ENCODE measurements at regions not wholly inside any gene's neighbourhood (a gene's known extent, or its start where the extent isn't known, plus 50 kb on each side); places are given as distances from the start of the nearest gene placed in this dataset.

GRCh38 chr6:106910999-106911949 lies 63.3 kb downstream of the CD24 start:
- Mint-ChIP-seq H3K36me3 (ENCODE audit: unreplicated experiment) (no peaks in the 10 kb centered on the region), H3K9me3 (ENCODE audit: unreplicated experiment) (peaks cover 3% of the 10 kb centered on the region), H3K4me3 (ENCODE audit: unreplicated experiment) (no peak overlapping the region), H3K27ac (ENCODE audit: unreplicated experiment) (no peak overlapping the region), H3K4me1 (ENCODE audit: low read depth, unreplicated experiment) (no peaks in the 10 kb centered on the region), H3K27me3 (ENCODE audit: unreplicated experiment) (peaks cover 8% of the 10 kb centered on the region)
- no peak for TF ChIP-seq CTCF (IDR thresholded peaks at IDR 0.05; ENCODE audit: partially characterized antibody, unreplicated experiment)
- DNase-seq = no peak

- H3K36me3 Mint-ChIP-seq (ENCODE audit: unreplicated experiment) = peaks cover 8% of the 10 kb centered on the region
- H3K4me3 Mint-ChIP-seq (ENCODE audit: unreplicated experiment) = no peak overlapping the region
- no peak for DNase-seq
- no peak overlapping the region for H3K27ac Mint-ChIP-seq (ENCODE audit: unreplicated experiment)
- no peak for TF ChIP-seq CTCF (IDR thresholded peaks at IDR 0.05; ENCODE audit: partially characterized antibody, unreplicated experiment)
- peaks cover 8% of the 10 kb centered on the region for H3K27me3 Mint-ChIP-seq (ENCODE audit: unreplicated experiment)
- peaks cover under 1% of the 10 kb centered on the region for H3K9me3 Mint-ChIP-seq (ENCODE audit: unreplicated experiment)
- H3K4me1 Mint-ChIP-seq (ENCODE audit: low read depth, unreplicated experiment) = no peaks in the 10 kb centered on the region
Observed at GRCh38 chr6:106908386-106908840, 66.1 kb downstream of the CD24 start.

- no peak for TF ChIP-seq CTCF (IDR thresholded peaks at IDR 0.05; ENCODE audit: partially characterized antibody, unreplicated experiment)
- no peak overlapping the region for H3K27ac Mint-ChIP-seq (ENCODE audit: unreplicated experiment)
- H3K27me3 Mint-ChIP-seq (ENCODE audit: unreplicated experiment) = peaks cover 8% of the 10 kb centered on the region
- H3K4me3 Mint-ChIP-seq (ENCODE audit: unreplicated experiment) = no peak overlapping the region
- H3K9me3 Mint-ChIP-seq (ENCODE audit: unreplicated experiment) = no peaks in the 10 kb centered on the region
- H3K36me3 Mint-ChIP-seq (ENCODE audit: unreplicated experiment) = peaks cover 15% of the 10 kb centered on the region
- DNase-seq = no peak
- no peaks in the 10 kb centered on the region for H3K4me1 Mint-ChIP-seq (ENCODE audit: low read depth, unreplicated experiment)
Observed at GRCh38 chr6:106907754-106908153, 66.8 kb downstream of the CD24 start.

GRCh38 chr6:106906232-106906631 lies 68.3 kb downstream of the CD24 start:
- H3K9me3 Mint-ChIP-seq (ENCODE audit: unreplicated experiment) = no peaks in the 10 kb centered on the region
- TF ChIP-seq CTCF (IDR thresholded peaks at IDR 0.05; ENCODE audit: partially characterized antibody, unreplicated experiment) = no peak
- no peak for DNase-seq
- H3K27ac Mint-ChIP-seq (ENCODE audit: unreplicated experiment) = no peak overlapping the region
- no peaks in the 10 kb centered on the region for H3K4me1 Mint-ChIP-seq (ENCODE audit: low read depth, unreplicated experiment)
- peaks cover 18% of the 10 kb centered on the region for H3K36me3 Mint-ChIP-seq (ENCODE audit: unreplicated experiment)
- no peak overlapping the region for H3K4me3 Mint-ChIP-seq (ENCODE audit: unreplicated experiment)
- H3K27me3 Mint-ChIP-seq (ENCODE audit: unreplicated experiment) = peaks cover 6% of the 10 kb centered on the region

GRCh38 chr6:106903299-106903698 lies 71.2 kb downstream of the CD24 start:
- Mint-ChIP-seq H3K4me3 (ENCODE audit: unreplicated experiment) (no peak overlapping the region), H3K4me1 (ENCODE audit: low read depth, unreplicated experiment) (no peaks in the 10 kb centered on the region), H3K36me3 (ENCODE audit: unreplicated experiment) (peaks cover 25% of the 10 kb centered on the region), H3K9me3 (ENCODE audit: unreplicated experiment) (no peaks in the 10 kb centered on the region), H3K27me3 (ENCODE audit: unreplicated experiment) (peaks cover 6% of the 10 kb centered on the region), H3K27ac (ENCODE audit: unreplicated experiment) (no peak overlapping the region)
- no peak for DNase-seq
- no peak for TF ChIP-seq CTCF (IDR thresholded peaks at IDR 0.05; ENCODE audit: partially characterized antibody, unreplicated experiment)
